HEK293T (cell line): ENCODE measurements at regions not wholly inside any gene's neighbourhood (a gene's known extent, or its start where the extent isn't known, plus 50 kb on each side); places are given as distances from the start of the nearest gene placed in this dataset.

Source experiments
- ARNT ChIP-seq: fragments of 450-650 bp; IDR thresholded peaks from 2 replicates; pipeline ENCODE4 v1.6.1; 2017; ENCODE audit warnings: mild to moderate bottlenecking
- BHLHE40 ChIP-seq: fragments of 450-650 bp; IDR thresholded peaks from 2 replicates; pipeline ENCODE4 v1.6.1; 2016; ENCODE audit warnings: mild to moderate bottlenecking, moderate library complexity, borderline replicate concordance
- ELF4 ChIP-seq: fragments of 450-650 bp; IDR thresholded peaks from 2 replicates; pipeline ENCODE4 v1.6.1; 2017; ENCODE audit warnings: antibody characterized with exemption
- FOXA1 ChIP-seq: fragments of 450-650 bp; IDR thresholded peaks from 2 replicates; pipeline ENCODE4 v1.6.1; 2016; ENCODE audit warnings: mild to moderate bottlenecking
- FOXK2 ChIP-seq: fragments of 450-650 bp; IDR thresholded peaks from 2 replicates; pipeline ENCODE4 v1.6.1; 2016; ENCODE audit warnings: mild to moderate bottlenecking
- FOXM1 ChIP-seq: fragments of 450-650 bp; IDR thresholded peaks from 2 replicates; pipeline ENCODE4 v1.6.1; 2017; ENCODE audit warnings: mild to moderate bottlenecking, borderline replicate concordance
- HDGF ChIP-seq: fragments of 450-650 bp; IDR thresholded peaks from 2 replicates; pipeline ENCODE4 v1.6.1; 2017; ENCODE audit warnings: antibody characterized with exemption, borderline replicate concordance
- L3MBTL2 ChIP-seq: fragments of 450-650 bp; conservative IDR thresholded peaks from 2 replicates; pipeline ENCODE4 v1.6.1; 2016; ENCODE audit warnings: mild to moderate bottlenecking
- NFRKB ChIP-seq: fragments of 450-650 bp; IDR thresholded peaks from 2 replicates; pipeline ENCODE4 v1.6.1; 2016; ENCODE audit warnings: mild to moderate bottlenecking, moderate library complexity
- SP1 ChIP-seq: fragments of 450-650 bp; IDR thresholded peaks from 2 replicates; pipeline ENCODE4 v1.6.1; 2017
- SUZ12 ChIP-seq: fragments of 450-650 bp; IDR thresholded peaks from 2 replicates; pipeline ENCODE4 v1.6.1; 2016; ENCODE audit warnings: mild to moderate bottlenecking
- TARDBP ChIP-seq: fragments of 450-650 bp; IDR thresholded peaks from 2 replicates; pipeline ENCODE4 v1.6.1; 2016
- TF ChIP-seq, protein P1 (sequence below): fragments of 450-650 bp; IDR thresholded peaks from 2 replicates; pipeline ENCODE4 v1.6.1; 2016

DNA sequence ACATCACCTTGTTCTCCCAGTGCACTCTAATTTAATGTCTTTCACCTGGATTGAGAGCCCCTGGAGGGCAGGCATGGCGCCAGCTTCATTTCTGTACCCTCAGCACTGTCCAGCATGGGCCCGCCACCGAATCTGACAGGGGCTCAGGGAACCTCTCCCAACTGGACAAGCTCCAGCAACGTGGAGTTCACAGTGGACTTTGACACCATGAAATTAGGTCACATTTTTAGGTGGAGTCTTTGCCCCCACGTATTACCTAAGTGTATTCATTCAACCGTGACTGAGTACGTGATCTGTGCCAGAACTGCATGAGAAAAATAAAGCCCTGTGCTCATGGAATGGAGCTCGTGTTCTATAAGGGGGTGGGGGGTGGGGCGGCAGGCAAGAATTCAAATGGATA, 94.1 kb upstream of the ATP2B2 start:
- TF ChIP-seq HDGF (no peak), SUZ12 (no peak), FOXM1 (no peak), SP1 (no peak), L3MBTL2 (no peak), FOXA1 (no peak), FOXK2 (no peak), ELF4 (no peak), TARDBP (no peak), BHLHE40 (no peak), ARNT (no peak), NFRKB (no peak)
- TF ChIP-seq, protein P1, sequence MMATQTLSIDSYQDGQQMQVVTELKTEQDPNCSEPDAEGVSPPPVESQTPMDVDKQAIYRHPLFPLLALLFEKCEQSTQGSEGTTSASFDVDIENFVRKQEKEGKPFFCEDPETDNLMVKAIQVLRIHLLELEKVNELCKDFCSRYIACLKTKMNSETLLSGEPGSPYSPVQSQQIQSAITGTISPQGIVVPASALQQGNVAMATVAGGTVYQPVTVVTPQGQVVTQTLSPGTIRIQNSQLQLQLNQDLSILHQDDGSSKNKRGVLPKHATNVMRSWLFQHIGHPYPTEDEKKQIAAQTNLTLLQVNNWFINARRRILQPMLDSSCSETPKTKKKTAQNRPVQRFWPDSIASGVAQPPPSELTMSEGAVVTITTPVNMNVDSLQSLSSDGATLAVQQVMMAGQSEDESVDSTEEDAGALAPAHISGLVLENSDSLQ = no peak
